ENCODE measurements at regions not wholly inside any gene's neighbourhood (a gene's known extent, or its start where the extent isn't known, plus 50 kb on each side); places are given as distances from the start of the nearest gene placed in this dataset.
A peak's percentile ranks its signal among the peaks of the same experiment; 100 is the strongest.

DNA sequence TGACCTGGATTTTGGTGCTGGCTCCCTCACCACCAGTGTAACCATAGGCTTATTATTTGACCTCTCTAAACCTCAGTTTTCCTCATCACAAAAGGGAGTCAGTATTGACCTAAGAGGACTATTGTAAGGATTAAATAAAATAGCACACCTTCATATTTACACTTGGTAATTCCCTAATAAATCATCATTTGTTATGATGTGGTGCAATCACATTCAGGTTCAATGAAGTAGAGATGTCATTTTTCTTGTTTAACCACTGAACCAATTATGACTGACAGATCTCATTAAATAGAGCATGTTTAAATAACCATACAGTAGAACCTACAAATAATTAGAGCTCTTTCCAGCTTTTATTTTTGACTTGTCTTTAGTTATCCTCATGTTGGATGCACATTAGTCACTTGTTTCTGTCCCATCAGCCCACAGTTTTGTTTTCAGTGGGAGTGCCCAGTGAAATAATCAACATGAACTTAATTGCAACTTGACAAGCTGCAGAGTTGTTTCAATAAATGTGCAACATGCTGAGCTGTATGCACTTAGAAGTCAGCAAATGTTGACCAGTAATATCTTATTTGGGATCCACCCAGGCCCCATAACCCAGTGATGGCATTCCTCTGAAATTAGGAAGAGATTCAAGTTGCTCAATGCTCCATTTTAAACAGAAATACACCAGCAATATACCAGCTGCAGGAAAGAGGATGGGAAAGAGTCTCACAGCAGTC is 451.7 kb upstream of the MARCKS start:
- no peak for DNase-seq

DNA sequence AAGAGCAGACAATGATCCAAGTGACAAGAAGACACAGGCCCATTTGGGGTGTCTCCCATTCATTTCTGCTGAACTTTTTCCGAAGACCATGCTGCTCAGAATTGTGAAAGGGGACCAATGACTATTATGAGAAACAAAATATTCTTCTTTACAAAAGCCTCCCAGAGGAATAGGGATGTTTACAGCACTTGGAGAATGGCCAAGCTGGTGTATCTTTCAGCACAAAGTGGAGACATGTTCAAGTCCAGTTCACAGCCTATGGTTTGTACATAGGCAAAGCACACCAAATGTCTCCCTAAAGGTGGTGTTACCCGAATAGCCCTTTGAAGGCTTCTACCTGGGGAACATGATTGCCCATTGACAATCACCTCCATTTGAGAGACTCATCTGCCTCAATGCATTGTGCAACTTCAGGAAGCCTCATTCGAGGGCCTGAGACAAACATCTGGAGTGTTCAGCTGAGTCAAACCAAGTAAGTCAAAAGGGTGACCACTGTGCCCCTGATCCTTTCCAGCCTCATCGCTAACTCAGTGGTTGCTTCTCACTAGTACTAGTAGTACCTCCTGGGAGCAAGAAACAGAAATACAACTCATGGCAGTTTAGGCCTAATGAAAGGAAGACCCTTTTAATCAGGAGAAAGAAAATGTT is 451.0 kb upstream of the MARCKS start:
- no peak for DNase-seq

DNA sequence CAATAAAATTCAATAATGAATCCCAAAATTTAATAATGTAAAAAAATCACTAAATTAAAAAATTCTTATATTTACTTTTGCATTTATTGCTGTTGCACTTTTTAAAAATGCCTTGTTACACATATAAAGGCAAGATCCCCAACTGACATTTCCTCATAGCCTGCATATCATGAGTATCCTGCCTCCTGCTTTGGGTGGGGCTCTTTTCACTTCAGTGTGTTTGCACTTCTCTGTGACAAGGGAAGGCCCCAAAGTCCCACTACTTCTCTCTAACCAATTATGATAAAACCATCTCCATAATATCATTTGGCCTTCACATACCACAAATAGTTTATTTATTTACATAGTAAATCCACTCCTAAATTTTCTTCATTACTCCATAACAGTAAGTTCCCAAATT is 446.1 kb upstream of the MARCKS start:
- DNase-seq = no peak

DNA sequence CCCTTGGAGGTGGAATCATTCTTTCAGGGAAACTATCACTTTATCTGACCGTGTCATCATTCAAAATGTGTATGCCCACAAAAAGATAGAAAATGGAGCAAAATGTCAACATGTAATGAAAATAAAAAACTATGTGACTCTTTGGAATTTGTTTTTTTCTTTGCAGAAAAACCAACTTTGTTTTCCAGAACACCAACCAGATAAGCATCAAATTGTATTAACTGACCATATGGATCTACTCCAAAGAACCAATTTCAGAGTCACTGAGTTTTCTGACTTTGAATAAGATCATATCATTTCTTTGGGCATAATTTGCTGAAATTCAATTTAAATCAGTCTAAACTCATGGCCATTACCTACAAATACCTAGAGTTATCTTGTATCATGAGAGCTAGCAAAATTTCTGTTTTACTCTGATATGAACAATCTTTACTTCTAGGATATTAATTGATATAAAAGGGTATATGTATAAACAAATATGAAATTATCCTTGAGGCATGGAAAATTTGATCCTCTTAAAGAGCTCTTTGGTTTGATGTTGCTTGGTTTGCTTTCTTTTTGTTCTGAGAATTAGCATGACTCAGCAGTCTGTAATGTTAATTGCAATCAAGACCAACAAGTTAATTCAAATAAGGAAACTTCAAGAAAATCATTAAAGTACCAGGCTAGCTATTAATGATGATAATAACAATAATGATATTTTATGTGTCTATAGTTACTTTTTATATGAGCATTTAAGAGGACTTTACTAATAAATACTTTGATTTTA is 444.4 kb upstream of the MARCKS start:
- DNase-seq = no peak

DNA sequence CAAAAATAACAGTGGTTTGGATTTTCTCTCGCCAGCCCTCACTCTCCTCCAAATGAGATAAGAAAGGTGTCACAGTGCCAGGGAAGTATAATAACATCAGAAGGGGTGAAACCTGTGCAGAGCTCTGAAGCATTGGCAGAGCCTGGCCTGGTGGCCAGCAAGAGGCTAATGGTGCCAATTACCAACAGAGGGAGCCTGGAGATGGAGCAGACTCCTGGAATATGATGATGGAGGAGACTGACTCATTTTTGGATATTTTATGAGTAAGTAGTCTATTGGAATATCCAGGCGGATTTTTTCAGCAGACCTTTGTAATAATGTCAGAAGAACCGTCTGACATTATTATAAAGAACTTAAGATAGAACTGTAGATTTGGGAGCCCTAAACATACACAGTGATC is 442.6 kb upstream of the MARCKS start:
- no peak for DNase-seq

DNA sequence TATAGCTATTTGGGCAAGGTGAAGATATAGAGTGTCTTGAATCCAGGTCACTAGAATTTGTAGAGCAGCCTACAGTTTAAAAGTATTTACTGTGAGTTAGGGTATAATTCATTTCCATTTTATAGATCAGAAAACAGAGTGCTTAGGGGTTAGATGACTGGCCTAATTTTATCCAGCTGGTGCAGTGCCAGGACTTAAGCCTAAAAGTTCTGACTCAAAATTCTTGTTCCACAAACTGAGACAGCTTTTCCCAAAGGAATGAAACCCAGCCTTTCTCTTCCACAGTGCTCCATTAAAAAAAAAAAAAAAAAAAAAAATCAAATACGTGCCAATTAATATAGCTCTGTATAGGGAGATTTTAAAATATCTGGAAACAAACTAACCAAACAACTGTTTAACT is 441.0 kb upstream of the MARCKS start:
- no peak for DNase-seq

DNA sequence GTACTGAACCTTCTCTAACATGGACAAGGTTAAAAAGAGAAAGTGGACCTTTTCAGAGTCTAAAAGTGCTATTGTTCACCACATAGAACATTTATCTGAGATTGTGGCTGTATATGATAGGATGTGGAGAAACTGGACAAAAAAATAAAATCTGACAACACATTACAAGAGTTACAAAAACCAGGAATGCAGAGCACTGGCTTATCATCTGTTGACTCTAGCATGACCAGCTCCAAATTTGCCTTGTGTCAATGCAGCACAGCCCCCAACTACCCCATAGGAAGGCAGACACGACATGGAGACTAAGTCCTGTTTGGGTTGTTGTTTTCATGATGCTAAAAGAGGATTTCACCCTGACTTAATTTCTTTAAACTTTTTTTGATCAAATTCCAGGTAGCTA is 436.9 kb upstream of the MARCKS start:
- no peak for DNase-seq

DNA sequence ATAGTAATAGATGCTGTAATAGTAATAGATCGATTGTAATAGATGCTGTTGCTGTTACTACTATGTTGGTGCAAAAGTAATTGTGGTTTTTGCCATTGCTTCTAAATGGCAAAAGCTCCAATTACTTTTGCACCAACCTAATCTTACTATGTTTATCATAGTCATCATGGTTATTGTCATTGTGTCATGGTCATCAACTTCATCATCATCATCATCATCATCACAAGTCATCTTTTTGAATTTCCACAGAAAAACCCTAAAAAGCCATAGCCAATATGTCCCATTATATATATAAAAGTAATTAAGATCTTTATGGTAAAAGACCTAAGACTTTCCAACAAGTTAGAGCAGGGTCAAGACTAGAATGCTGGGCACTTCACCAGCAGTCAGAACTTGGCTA is 435.1 kb upstream of the MARCKS start:
- no peak for DNase-seq

DNA sequence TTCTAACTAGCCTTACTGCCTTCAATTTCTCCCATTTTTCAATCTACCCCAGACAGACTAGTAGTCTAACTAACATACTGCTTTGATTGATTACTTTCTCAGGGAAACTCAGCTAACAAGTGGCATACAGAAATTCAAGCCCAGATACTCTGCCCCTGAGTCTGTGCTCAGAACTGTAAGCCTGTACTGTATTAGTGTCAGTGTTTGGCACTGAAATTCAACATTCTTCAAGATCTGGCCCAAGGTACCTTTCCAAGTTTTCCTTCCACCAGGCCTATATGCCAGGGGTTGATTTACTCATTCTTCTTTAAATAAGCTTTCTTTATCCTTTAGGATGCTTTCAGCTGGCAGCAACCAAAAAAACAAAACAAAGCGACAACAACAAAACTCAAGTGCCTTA is 433.2 kb upstream of the MARCKS start:
- no peak for DNase-seq

DNA sequence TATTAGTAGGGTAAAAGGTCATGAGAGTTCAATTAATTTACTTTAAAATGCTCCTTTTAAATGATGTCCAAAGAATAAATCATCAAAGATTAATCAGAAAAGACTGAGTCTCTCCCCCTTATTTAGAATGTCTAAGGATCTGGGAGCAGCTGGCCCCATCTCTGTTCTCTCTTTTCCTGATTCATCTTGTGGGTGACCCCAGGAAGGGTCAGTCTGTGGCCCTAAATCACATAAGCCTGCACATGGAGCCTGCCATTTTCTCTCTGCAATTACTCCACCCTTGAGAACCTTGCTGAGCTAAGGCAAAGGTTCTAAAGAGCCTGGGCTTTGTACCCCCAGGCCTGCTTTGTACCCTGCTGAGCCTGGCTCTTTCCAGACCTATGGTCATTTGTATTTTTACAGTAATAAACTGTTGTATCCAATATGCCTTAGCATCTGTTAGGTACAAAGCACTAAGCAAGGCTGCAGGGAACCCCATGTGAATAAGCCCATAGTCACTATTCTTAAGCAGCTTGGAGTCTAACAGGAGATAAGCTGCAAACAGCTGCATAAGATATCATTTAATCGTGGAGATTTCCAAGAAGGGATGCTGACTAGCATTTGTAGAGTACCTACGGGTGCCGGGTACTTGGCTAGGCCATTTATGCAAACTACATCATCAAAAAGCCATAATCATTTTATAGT is 431.0 kb upstream of the MARCKS start:
- no peak for DNase-seq

DNA sequence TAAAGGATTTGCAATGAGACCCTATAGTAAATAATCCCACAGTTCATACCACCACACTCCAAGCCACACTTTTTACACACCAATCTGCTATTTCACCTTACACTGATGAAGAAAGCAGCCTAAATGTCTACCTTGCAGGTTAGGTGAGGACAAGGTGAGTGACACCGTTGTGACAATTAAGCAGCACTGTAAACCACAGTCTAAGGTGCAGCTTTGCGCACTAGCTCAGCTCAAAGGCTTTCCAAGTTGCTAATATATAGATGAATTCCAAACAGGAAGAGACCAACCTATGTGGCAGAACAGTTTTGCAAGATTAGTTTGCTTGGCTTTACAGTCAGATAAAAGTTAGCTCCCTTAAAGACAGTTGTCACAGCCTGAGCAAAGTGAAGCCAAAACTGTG is 429.5 kb upstream of the MARCKS start:
- no peak for DNase-seq

DNA sequence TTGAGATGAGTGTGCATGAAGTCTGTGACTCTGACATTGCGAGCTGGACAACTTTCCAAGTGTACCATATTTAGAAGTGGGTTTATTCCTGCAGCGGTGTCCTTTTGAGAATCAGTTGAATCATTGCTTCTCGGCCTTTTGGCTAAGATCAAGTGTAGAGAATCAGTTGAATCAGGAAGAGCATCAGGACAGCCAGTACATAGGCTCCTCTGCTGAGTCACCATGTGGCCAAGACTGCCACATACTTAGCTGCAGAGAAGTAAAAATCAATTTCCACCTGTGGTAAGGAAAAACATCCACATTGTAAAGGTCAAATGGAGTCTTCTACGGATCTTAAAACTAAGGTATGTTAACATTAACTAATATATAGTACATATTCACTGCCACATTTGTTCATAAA is 428.4 kb upstream of the MARCKS start:
- no peak for DNase-seq

DNA sequence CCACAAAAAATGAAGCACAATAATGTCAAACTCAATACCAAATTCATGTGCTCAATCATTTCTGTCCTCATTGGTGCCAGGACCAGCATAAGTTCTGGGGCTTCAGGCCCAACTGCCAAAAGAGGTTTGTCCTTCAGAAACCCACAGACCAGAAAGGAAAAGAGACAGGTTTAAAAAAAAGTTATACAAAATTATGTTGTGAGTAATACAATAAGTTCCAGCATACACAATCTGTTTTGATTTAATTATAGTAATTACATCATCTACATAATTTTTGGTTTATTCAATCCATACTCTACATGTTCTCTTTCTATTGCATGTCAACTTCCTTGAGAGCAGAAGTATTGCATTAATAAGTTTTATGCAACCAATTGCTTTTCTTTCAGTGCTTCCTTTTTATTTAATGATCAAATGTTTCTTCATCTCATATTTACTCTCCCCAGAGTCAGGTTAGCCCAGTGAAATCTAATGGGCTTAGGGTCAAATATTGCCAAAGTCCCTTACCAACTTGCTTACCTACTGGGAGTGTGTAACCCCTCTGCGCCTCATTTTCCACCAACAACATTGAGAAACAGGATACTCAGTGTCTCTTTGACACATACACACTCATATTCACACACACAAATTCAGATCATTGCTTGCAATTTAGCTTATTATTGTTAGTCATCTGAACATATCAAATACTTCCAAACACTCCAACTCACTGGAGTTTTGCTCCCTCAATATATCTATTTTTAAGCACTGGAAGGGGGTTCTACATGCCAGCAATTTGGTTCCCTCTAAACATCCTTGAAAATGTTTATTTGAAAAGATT is 424.4 kb upstream of the MARCKS start:
- DNase-seq = no peak

DNA sequence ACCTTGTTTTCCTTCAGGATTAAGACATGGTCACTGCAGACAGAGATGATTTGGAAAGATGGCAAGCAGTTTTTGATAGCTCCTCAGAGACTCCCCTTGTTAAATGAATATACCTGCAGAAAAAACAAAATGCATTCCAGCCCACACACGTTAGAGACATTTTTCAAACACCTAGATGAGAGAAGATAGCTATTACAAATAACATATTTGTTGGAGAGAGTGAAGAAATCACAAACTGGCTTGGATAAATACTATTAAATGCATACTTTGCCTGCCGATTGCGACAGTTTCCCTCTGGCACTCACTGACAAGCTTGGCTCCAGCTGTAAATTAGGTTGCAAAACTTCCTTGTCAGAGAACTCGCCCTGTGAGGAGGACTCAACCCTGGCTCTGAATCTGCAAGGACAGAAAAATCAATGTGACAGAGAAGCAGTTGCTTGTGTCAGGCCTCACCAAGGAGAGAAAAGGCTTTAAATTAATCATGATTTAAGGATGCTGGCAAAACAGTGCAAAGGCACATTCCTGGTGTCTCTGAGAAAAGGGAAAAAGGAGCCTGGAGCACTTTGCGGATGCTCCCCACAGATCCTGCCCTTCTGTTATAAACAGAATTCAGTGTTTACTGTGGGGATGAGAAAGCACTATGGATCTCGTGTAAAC is 423.7 kb upstream of the MARCKS start:
- peak; percentile 35 for DNase-seq

DNA sequence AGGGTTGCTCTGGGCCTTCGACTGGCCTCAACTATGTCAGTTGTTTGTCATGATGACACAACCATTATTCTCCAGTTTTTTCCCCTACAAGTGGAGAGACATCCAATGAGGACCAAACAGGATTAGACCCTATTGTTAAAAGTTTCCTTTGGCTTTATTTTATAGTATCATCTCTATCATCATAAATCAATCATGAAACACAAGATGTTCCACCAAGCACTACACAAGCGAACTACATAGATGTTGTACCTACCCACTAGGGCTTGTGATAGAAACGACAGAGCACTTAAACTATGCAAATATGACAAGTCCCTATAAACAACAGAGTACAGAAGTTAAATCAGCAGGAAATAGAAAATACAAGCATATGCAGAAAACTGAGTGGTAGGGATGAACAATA is 422.5 kb upstream of the MARCKS start:
- no peak for DNase-seq

DNA sequence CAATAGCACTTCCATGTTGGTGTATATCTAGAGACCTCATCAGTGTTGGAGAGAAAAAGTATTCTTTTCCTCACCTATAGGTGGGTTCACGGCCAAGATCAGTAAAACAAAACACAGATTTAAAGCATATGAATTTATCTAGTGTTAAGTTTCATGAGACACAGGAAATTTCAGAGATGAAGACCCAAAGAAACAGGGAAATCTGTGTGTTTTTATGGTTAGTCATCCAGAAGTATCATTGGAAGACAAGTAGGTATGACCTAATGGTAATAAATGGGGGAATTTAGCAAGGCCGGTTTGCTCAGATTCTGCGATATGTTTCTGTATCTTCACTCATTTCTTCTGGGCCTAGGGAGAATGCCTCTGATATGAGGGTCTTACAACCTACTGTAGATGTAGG is 419.6 kb upstream of the MARCKS start:
- no peak for DNase-seq

DNA sequence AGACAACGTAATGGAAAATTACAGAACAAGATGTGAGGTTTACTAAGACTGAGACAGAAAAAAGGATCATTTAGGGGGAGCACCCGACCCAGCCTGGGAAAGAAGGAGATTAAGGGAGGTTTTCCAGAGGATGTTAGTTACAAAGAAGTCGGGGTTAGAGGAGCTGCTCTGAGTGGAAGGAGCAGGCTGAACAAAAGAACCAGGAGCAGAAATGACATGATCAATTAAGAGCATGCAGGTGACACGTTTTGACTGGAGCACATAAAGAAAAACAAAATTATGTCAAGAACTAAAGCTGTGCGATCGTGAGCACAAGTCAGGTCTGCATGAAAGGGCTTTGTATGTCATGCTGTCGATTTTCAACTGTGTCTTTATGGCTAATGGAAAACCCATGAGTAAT is 417.3 kb upstream of the MARCKS start:
- no peak for DNase-seq

DNA sequence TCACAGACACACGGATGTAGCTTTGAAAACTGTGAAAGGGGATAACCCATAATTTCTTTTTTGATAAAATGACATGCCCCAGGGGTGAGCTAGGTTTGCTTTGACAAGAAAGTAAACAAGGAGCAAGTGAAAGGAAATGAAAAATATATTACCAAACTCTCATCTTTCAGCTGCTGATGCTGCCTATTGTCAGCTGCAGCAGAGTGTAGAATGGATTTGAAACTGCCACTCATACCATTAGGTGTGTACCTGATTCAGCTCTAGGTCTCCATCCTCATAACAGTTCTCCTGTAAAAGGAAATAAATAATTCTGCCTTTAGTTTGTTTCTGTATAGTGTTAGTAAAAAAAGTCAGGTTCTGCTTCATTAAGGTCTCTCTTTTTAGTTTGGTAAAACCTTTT is 415.1 kb upstream of the MARCKS start:
- no peak for DNase-seq

DNA sequence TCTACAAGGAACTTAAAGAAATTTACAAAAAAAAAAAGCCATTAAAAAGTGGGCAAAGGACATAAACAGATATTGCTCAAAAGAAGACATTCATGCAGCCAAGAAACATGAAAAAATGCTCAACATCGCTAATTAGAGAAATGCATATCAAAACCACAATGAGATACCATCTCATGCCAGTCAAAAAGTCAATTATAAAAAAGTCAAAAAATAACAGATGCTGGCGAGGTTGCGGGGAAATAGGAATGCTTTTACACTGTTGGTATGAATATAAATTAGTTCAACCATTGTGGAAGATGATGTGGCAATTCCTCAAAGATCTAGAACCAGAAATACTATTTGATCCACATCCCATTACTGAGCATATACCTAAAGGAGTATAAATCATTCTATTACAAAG is 411.9 kb upstream of the MARCKS start:
- no peak for DNase-seq

DNA sequence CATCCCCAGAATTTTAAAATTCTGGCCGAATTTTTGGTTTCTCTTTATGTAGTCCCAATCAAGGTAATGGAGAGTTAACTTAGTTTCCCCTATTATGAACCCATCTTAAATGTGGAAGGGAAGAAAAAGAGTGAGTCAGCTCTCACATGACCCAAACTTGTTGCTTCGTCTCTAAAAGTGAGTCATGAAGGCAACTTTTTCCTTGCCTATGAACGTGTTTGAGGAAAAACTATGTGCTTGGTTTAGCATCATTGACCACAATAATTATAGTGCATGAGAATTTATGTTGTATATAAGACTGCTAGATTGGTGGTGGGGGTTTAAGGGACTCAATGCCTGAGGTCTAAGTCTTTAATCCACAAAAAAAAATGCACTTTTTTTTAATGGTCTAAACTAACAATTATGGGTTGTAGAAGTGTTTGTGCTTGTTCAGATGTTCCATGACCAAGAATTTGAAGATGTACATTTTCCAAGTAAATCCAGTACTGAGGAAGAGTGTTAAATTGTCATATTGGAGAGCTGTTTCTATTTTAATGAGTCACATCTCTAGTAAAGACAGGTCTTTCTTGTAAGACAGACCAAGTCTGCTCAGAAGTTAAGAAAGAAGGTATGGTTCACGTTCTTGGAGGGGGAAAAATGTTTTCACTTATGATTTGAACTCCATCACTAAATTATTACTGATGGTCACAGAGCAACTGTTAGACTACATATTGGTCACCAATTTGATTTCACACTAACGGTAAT is 409.9 kb upstream of the MARCKS start:
- no peak for DNase-seq

Data from muscle of arm (tissue), 1 donor.